Testis (tissue), 2 donors: ENCODE measurements at regions not wholly inside any gene's neighbourhood (a gene's known extent, or its start where the extent isn't known, plus 50 kb on each side); places are given as distances from the start of the nearest gene placed in this dataset.
A peak's percentile ranks its signal among the peaks of the same experiment; 100 is the strongest.

ENCODE experiments used
- DNase-seq: peaks from one replicate; pipeline ENCODE4 v3.0.0-alpha.2; 2019
- H3K27ac ChIP-seq, 2 donors: fragments of 200-600 bp; sonication (generic); one replicate each; pipeline ENCODE4 v1.5.1; 2019
- H3K27me3 ChIP-seq: fragments of 200-600 bp; sonication (generic); one replicate; pipeline ENCODE4 v1.5.1; 2019
- H3K36me3 ChIP-seq: fragments of 200-600 bp; sonication (generic); one replicate; pipeline ENCODE4 v1.5.1; 2017; ENCODE audit warnings: low read depth; ENCODE audit errors: missing control alignments
- H3K4me1 ChIP-seq: fragments of 200-600 bp; sonication (generic); one replicate; pipeline ENCODE4 v1.5.1; 2019
- H3K4me3 ChIP-seq, 2 donors: fragments of 200-600 bp; sonication (generic); one replicate each; pipeline ENCODE4 v1.5.1; 2017 to 2019
- H3K9me3 ChIP-seq: fragments of 200-600 bp; sonication (generic); one replicate; pipeline ENCODE4 v1.5.1; 2017
- CTCF ChIP-seq, 3 experiments: fragments of 450-650 bp in 2 of 3; fragments of 200-600 bp in 1 of 3; sonication (generic) in 1 of 3; IDR thresholded peaks; one replicate each; pipeline ENCODE4 v1.5.1; 2016 to 2019; ENCODE audit warnings: antibody characterized with exemption in 3 of 3, mild to moderate bottlenecking in 2 of 3, moderate library complexity in 1 of 3
- POLR2A ChIP-seq: fragments of 450-650 bp; IDR thresholded peaks from one replicate; pipeline ENCODE4 v1.6.1; 2017; ENCODE audit warnings: antibody characterized with exemption, mild to moderate bottlenecking, moderate library complexity
- WGBS, 2 donors: methylation state at CpG; one replicate each; pipeline ENCODE4 v1.1.5; 2018; 5-methylcytosine and 5-hydroxymethylcytosine counted together
- intact Hi-C: fragments of 100-400 bp; cut with DNase I; formaldehyde crosslinking; loops from one replicate; pipeline ENCODE4 v1.15.1; 2023; ENCODE audit warnings: low total_unique reads

- no peak for DNase-seq
- intact Hi-C loops, result no loop called here
- Histone ChIP-seq H3K27me3 (no peaks in the 10 kb centered on the region), H3K36me3 (no peaks in the 10 kb centered on the region), H3K4me3 (no peak overlapping the region), H3K9me3 (no peaks in the 10 kb centered on the region), H3K27ac (no peak overlapping the region), H3K4me1 (no peaks in the 10 kb centered on the region)
- TF ChIP-seq POLR2A (no peak), CTCF (IDR thresholded peaks at IDR 0.05) (no peak)
- 87 to 89% methylated on average over 6 of the region's 6 CpGs for WGBS, 2 donors
These were observed 332.9 kb upstream of the SHH start for GRCh38 chr7:156145184-156145583.

DNA sequence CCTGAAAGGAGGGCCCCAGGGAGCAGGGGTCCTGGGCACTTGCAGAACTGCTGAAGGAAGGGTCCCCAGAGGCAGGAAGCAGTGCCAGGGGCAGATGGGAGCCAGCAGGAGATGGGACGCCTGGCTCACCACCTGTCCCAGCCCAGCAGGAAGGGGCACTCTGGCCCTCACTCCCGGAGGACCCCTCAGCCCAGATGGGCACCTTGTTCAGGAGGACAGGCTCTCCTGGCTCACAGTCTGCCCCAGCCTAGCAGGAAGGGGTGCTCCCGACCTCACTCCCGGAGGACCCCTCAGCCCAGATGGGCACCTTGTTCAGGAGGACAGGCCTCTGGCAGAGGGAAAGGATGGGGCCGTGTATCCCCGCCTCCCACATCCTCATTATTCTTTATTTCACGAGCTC, 331.4 kb upstream of the SHH start:
- no peak overlapping the region for H3K27ac ChIP-seq
- DNase-seq, result no peak
- intact Hi-C loops, result no loop called here
- H3K4me1 ChIP-seq, result no peaks in the 10 kb centered on the region
- no peak for TF ChIP-seq POLR2A
- TF ChIP-seq CTCF (IDR thresholded peaks at IDR 0.05), result no peak
- H3K27me3 ChIP-seq, result no peaks in the 10 kb centered on the region
- no peaks in the 10 kb centered on the region for H3K9me3 ChIP-seq
- WGBS, 2 donors, result 0 to 53% methylated on average over 1 to 7 of the region's 7 CpGs
- H3K36me3 ChIP-seq, result no peaks in the 10 kb centered on the region
- peak overlapping the region; percentile 1 to 41 for H3K4me3 ChIP-seq

- H3K4me3 ChIP-seq, result peak overlapping the region; percentile 1 to 41
- TF ChIP-seq CTCF (IDR thresholded peaks at IDR 0.05), result no peak
- no peak for TF ChIP-seq POLR2A
- H3K36me3 ChIP-seq, result no peaks in the 10 kb centered on the region
- 84% methylated on average over 14 to 25 of the region's 25 CpGs for WGBS, 2 donors
- no peaks in the 10 kb centered on the region for H3K9me3 ChIP-seq
- no peak for DNase-seq
- H3K27me3 ChIP-seq, result no peaks in the 10 kb centered on the region
- H3K4me1 ChIP-seq, result no peaks in the 10 kb centered on the region
- intact Hi-C loops, result no loop called here
- H3K27ac ChIP-seq, result no peak overlapping the region
These were observed 330.9 kb upstream of the SHH start for GRCh38 chr7:156143158-156143557.

- TF ChIP-seq CTCF (IDR thresholded peaks at IDR 0.05) (no peak), POLR2A (no peak)
- no peaks in the 10 kb centered on the region for H3K9me3 ChIP-seq
- H3K36me3 ChIP-seq, result no peaks in the 10 kb centered on the region
- no peak overlapping the region for H3K27ac ChIP-seq
- no peak overlapping the region for H3K4me3 ChIP-seq
- H3K27me3 ChIP-seq, result no peaks in the 10 kb centered on the region
- H3K4me1 ChIP-seq, result no peaks in the 10 kb centered on the region
- no peak for DNase-seq
- 84 to 90% methylated on average over 7 of the region's 7 CpGs for WGBS, 2 donors
- intact Hi-C loops, result no loop called here
These were observed 329.7 kb upstream of the SHH start for GRCh38 chr7:156141941-156142340.

- Histone ChIP-seq H3K4me3 (no peak overlapping the region), H3K4me1 (no peaks in the 10 kb centered on the region), H3K36me3 (no peaks in the 10 kb centered on the region), H3K27ac (no peak overlapping the region), H3K9me3 (no peaks in the 10 kb centered on the region), H3K27me3 (no peaks in the 10 kb centered on the region)
- no peak for TF ChIP-seq POLR2A
- no peak for TF ChIP-seq CTCF (IDR thresholded peaks at IDR 0.05)
- intact Hi-C loops, result no loop called here
- DNase-seq, result no peak
- 75 to 79% methylated on average over 6 of the region's 6 CpGs for WGBS, 2 donors
These were observed 328.6 kb upstream of the SHH start for GRCh38 chr7:156140896-156141295.
